Effector memory CD8-positive, alpha-beta T cell (primary cell): ENCODE measurements at regions not wholly inside any gene's neighbourhood (a gene's known extent, or its start where the extent isn't known, plus 50 kb on each side); places are given as distances from the start of the nearest gene placed in this dataset.

ENCODE experiments used
- ATAC-seq: fragments of 150-1000 bp; cut with Tn5 transposase; replicated peaks from 2 replicates; pipeline ENCODE4 v1.10.0; 2021; ENCODE audit warnings: mild to moderate bottlenecking, moderate library complexity
- DNase-seq, 3 experiments: peaks; one replicate each; pipeline ENCODE4 v3.0.0; 2021
- H3K27ac Mint-ChIP-seq, 2 donors: one replicate each; pipeline ENCODE4 v1.8.0; 2022; ENCODE audit warnings: mild to moderate bottlenecking in 2 of 2, mixed read lengths in 2 of 2, moderate library complexity in 2 of 2
- H3K27me3 Mint-ChIP-seq, 2 donors: one replicate each; pipeline ENCODE4 v1.8.0; 2022; ENCODE audit warnings: mixed read lengths in 2 of 2
- H3K36me3 Mint-ChIP-seq: one replicate; pipeline ENCODE4 v1.8.0; 2022; ENCODE audit warnings: mild to moderate bottlenecking, moderate library complexity, mixed read lengths; ENCODE audit not compliant: insufficient read depth
- H3K4me1 Mint-ChIP-seq, 2 donors: one replicate each; pipeline ENCODE4 v1.8.0; 2022; ENCODE audit warnings: low read depth in 2 of 2, mixed read lengths in 2 of 2
- H3K4me3 Mint-ChIP-seq, 2 donors: one replicate each; pipeline ENCODE4 v1.8.0; 2022; ENCODE audit warnings: mild to moderate bottlenecking in 2 of 2, mixed read lengths in 2 of 2, moderate library complexity in 2 of 2
- H3K9me3 Mint-ChIP-seq, 2 donors: one replicate each; pipeline ENCODE4 v1.8.0; 2022; ENCODE audit warnings: mixed read lengths in 2 of 2

DNA sequence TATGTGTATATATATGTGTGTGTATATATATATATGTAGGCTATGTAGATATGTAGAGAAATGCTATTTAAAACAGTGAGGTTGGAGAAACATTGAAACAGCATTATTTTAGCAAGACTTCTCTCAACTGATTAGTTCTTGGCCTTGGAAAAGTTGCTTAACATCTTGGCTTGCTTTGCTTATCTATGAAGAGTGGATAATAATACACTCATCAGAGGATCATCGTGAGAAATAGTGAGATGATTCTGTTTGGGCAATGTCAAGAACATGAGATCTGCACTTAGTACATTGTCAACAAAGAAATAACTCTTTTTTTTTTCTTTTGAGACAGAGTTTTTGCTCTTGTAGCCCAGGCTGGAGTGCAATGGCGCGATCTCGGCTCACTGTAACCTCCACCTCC, 128.3 kb downstream of the KLF5 start:
- Mint-ChIP-seq H3K4me1 (peaks cover 0 to 1% of the 10 kb centered on the region in 2 donors), H3K27me3 (peaks cover 13 to 27% of the 10 kb centered on the region in 2 donors), H3K27ac (no peak overlapping the region), H3K4me3 (no peak overlapping the region), H3K36me3 (no peaks in the 10 kb centered on the region), H3K9me3 (peaks cover 0 to 2% of the 10 kb centered on the region in 2 donors)
- no peak for DNase-seq
- ATAC-seq = no peak

DNA sequence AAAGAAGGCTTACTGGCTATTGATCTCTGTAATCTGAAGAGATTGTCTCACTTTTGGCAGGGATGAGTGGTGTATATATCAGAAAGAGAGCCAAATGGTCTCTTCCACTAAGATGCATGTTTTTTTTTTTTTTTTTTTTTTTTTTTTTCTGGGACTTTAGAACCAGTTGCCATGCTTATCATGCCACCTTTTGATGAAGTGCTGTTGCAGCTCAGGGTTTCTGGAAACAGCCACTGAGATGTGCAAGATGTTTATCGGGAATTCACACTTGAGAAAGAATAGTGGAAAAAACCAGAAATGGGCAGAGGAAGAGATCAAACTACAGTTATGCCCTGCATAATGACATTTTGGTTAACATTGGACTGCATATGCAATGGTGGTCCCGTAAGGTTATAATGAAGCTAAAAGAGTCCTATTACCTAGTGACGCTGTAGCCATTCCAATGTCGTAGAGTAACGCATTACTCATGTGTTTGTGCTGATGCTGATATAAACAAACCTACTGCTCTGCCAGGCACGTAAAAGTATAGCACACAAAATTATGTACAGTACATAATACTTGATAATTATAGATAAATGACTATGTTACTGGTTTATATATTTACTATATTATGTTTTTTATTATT, 121.0 kb downstream of the KLF5 start:
- Mint-ChIP-seq H3K27ac (no peak overlapping the region), H3K36me3 (no peaks in the 10 kb centered on the region), H3K4me1 (no peaks in the 10 kb centered on the region), H3K27me3 (peaks cover 13 to 20% of the 10 kb centered on the region in 2 donors), H3K9me3 (no peaks in the 10 kb centered on the region), H3K4me3 (no peak overlapping the region)
- no peak for DNase-seq
- no peak for ATAC-seq

GRCh38 chr13:73177916-73178565, 119.2 kb downstream of the KLF5 start:
- DNase-seq (no peak), ATAC-seq (no peak)
- H3K4me1 Mint-ChIP-seq = no peaks in the 10 kb centered on the region
- no peak overlapping the region for H3K4me3 Mint-ChIP-seq
- no peaks in the 10 kb centered on the region for H3K36me3 Mint-ChIP-seq
- peaks cover 11 to 16% of the 10 kb centered on the region in 2 donors for H3K27me3 Mint-ChIP-seq
- H3K9me3 Mint-ChIP-seq = no peaks in the 10 kb centered on the region
- H3K27ac Mint-ChIP-seq = no peak overlapping the region

GRCh38 chr13:73177017-73177416, 118.2 kb downstream of the KLF5 start:
- Mint-ChIP-seq H3K27ac (no peak overlapping the region), H3K27me3 (peaks cover under 1 to 6% of the 10 kb centered on the region in 2 donors), H3K4me3 (no peak overlapping the region), H3K4me1 (no peaks in the 10 kb centered on the region), H3K9me3 (no peaks in the 10 kb centered on the region), H3K36me3 (no peaks in the 10 kb centered on the region)
- no peak for DNase-seq
- ATAC-seq = no peak

DNA sequence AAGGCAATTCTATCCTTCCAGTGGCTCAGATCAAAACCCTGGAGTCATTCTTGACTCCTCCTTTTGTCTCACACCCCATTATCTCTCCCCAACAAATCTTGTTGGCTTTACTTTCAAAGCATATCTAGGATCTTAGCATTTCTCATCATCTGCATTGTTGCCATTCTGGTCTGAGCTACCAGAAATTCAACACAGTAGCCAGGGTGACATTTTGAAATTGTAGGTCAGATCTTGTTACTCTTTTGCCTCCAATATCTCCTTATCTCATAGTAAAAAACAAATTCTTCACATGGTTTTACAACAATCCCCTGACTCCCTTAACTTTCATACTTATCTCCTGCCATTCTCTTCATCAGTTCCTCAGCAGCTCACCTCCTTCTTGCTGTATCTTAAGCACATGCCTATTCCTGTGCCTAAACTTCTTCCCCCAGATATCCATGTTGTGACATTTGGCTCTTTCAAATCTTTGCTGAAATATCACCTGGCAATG, 115.8 kb downstream of the KLF5 start:
- Mint-ChIP-seq H3K27ac (no peak overlapping the region), H3K4me1 (no peaks in the 10 kb centered on the region), H3K4me3 (no peak overlapping the region), H3K27me3 (peaks cover 0 to 6% of the 10 kb centered on the region in 2 donors), H3K9me3 (no peaks in the 10 kb centered on the region), H3K36me3 (no peaks in the 10 kb centered on the region)
- DNase-seq (no peak), ATAC-seq (no peak)

GRCh38 chr13:73173279-73173811, 114.5 kb downstream of the KLF5 start:
- ATAC-seq (no peak), DNase-seq (no peak)
- Mint-ChIP-seq H3K27me3 (peaks cover 0 to 6% of the 10 kb centered on the region in 2 donors), H3K36me3 (no peaks in the 10 kb centered on the region), H3K4me3 (no peak overlapping the region), H3K4me1 (no peaks in the 10 kb centered on the region), H3K9me3 (no peaks in the 10 kb centered on the region), H3K27ac (no peak overlapping the region)

DNA sequence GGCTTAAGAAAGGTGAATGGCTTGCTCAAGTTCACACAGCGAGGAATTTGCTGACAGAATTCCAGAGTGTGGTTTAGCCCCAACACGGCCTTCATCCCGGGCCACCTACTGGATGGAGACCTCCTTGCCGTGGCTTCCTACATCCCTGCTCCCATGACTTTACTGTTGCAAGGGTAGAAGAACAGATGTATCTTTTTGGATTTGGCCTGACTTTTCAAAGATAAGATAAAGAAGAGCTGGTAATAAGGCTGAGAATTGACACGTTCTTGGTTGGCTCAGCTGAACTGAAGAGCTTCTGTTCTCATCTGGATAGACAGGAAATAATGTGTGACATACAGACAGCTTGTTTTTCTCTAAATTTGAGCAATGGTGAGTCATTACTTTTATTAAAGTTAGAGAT, 113.1 kb downstream of the KLF5 start:
- Mint-ChIP-seq H3K9me3 (no peaks in the 10 kb centered on the region), H3K27me3 (peaks cover 0 to 6% of the 10 kb centered on the region in 2 donors), H3K27ac (no peak overlapping the region), H3K4me3 (no peak overlapping the region), H3K4me1 (no peaks in the 10 kb centered on the region), H3K36me3 (no peaks in the 10 kb centered on the region)
- DNase-seq (no peak), ATAC-seq (no peak)

- Mint-ChIP-seq H3K9me3 (no peaks in the 10 kb centered on the region), H3K4me1 (no peaks in the 10 kb centered on the region), H3K36me3 (no peaks in the 10 kb centered on the region), H3K27me3 (peaks cover 0 to 10% of the 10 kb centered on the region in 2 donors), H3K4me3 (no peak overlapping the region), H3K27ac (no peak overlapping the region)
- DNase-seq (no peak), ATAC-seq (no peak)
These were observed 112.5 kb downstream of the KLF5 start for GRCh38 chr13:73171271-73171682.

GRCh38 chr13:73169971-73170370, 111.2 kb downstream of the KLF5 start:
- Mint-ChIP-seq H3K9me3 (no peaks in the 10 kb centered on the region), H3K36me3 (no peaks in the 10 kb centered on the region), H3K4me3 (no peak overlapping the region), H3K4me1 (no peaks in the 10 kb centered on the region), H3K27ac (no peak overlapping the region), H3K27me3 (peaks cover 0 to 15% of the 10 kb centered on the region in 2 donors)
- ATAC-seq (no peak), DNase-seq (no peak)

GRCh38 chr13:73168953-73169401, 110.2 kb downstream of the KLF5 start:
- H3K27ac Mint-ChIP-seq = no peak overlapping the region

GRCh38 chr13:73168226-73168952, 109.6 kb downstream of the KLF5 start:
- Mint-ChIP-seq H3K4me3 (no peak overlapping the region), H3K27ac (no peak overlapping the region), H3K9me3 (no peaks in the 10 kb centered on the region), H3K36me3 (no peaks in the 10 kb centered on the region), H3K27me3 (peaks cover 0 to 9% of the 10 kb centered on the region in 2 donors), H3K4me1 (peaks cover 0 to 4% of the 10 kb centered on the region in 2 donors)
- ATAC-seq = no peak
- no peak for DNase-seq

More at GRCh38 chr13:73168953-73169401, 110.2 kb downstream of the KLF5 start:
- ATAC-seq = no peak
- no peaks in the 10 kb centered on the region for H3K36me3 Mint-ChIP-seq
- no peak overlapping the region for H3K4me3 Mint-ChIP-seq
- H3K9me3 Mint-ChIP-seq = no peaks in the 10 kb centered on the region
- peaks cover 0 to 4% of the 10 kb centered on the region in 2 donors for H3K4me1 Mint-ChIP-seq
- DNase-seq = no peak
- peaks cover 0 to 9% of the 10 kb centered on the region in 2 donors for H3K27me3 Mint-ChIP-seq

DNA sequence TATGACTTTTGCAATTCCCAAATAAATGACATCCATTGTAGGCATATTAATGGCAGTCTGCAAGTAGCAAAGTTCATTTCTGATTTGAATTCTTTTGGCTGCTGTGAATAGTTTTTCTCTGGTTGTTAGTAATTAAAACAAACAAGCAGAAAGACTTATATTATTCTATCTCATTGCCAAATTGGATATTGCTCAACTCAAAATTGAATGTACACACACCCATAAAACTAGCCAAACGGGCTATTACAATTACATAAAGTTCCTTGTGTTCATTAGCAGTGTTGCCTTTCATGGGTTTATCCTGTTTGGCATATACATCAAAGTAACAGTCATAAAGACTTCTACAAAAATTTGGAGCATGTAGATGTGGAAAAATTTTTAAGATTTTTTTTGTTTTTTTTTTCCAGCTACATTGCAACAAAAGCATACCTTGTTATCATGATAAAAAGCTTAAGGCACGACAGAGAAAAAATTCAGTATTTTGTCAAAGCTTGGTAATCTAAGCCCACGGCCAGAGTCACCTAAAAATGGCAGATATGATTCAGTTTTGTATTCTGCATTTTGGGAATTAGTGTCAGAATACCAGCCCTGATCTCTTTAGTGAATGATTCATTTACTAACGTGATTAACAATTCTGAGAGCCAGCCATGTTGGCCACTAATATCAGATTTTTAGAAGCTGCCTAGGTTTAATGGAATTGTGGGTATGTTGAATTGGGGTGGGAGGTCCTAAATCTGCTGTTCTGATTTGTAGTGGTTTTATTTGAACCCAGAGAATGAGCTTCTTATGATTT, 108.4 kb downstream of the KLF5 start:
- no peak overlapping the region for H3K27ac Mint-ChIP-seq
- peaks cover 0 to 9% of the 10 kb centered on the region in 2 donors for H3K27me3 Mint-ChIP-seq
- no peaks in the 10 kb centered on the region for H3K36me3 Mint-ChIP-seq
- H3K9me3 Mint-ChIP-seq = no peaks in the 10 kb centered on the region
- DNase-seq (no peak), ATAC-seq (no peak)
- H3K4me3 Mint-ChIP-seq = no peak overlapping the region
- peaks cover 0 to 4% of the 10 kb centered on the region in 2 donors for H3K4me1 Mint-ChIP-seq

DNA sequence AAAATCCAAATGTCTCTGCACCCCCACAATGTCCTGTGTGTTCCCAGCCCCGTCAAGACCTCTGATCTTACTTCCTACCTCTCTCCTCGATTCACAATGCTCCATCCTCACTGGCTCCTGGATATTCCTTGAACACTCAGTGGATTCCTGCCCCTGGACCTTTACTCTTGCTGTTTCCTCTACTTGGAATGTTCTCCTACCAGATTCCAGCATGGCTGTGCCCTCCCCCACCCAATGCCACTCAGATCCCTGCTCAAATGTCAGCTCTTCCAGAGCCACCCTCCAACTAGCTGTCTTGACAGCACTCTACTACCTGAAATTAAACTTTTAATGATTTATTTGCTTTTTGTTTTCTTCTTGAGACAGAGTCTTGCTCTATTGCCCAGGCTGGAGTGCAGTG, 107.4 kb downstream of the KLF5 start:
- no peak for DNase-seq
- no peak overlapping the region for H3K27ac Mint-ChIP-seq
- peaks cover 0 to 9% of the 10 kb centered on the region in 2 donors for H3K27me3 Mint-ChIP-seq
- H3K36me3 Mint-ChIP-seq = no peaks in the 10 kb centered on the region
- no peaks in the 10 kb centered on the region for H3K9me3 Mint-ChIP-seq
- no peak overlapping the region for H3K4me3 Mint-ChIP-seq
- H3K4me1 Mint-ChIP-seq = peaks cover 0 to 4% of the 10 kb centered on the region in 2 donors
- ATAC-seq = no peak
